PC-9 (cell line): ENCODE measurements at regions not wholly inside any gene's neighbourhood (a gene's known extent, or its start where the extent isn't known, plus 50 kb on each side); places are given as distances from the start of the nearest gene placed in this dataset.

Experiments used
- CTCF ChIP-seq: fragments of 200-600 bp; sonication (generic); conservative IDR thresholded peaks from 2 replicates; pipeline ENCODE4 v1.6.1; 2017; ENCODE audit warnings: mixed run types, antibody characterized with exemption, mild to moderate bottlenecking, moderate library complexity
- EZH2 ChIP-seq: fragments of 200-600 bp; sonication (generic); IDR thresholded peaks from 2 replicates; pipeline ENCODE4 v1.8.0; 2017; ENCODE audit warnings: antibody characterized with exemption, low read depth

- no peak for TF ChIP-seq CTCF
- TF ChIP-seq EZH2 = no peak
These were observed 1187.0 kb upstream of the SLC10A2 start for GRCh38 chr13:104253063-104253680.
